ENCODE measurements at regions not wholly inside any gene's neighbourhood (a gene's known extent, or its start where the extent isn't known, plus 50 kb on each side); places are given as distances from the start of the nearest gene placed in this dataset.

- no peaks in the 10 kb centered on the region for H3K36me3 ChIP-seq
- H3K9me3 ChIP-seq (ENCODE audit: low read depth) = no peaks in the 10 kb centered on the region
- TF ChIP-seq CTCF (IDR thresholded peaks at IDR 0.05; ENCODE audit: low read depth, low read length) = no peak
- no peak overlapping the region for H3K4me3 ChIP-seq
- no peaks in the 10 kb centered on the region for H3K4me1 ChIP-seq (ENCODE audit: low read depth)
- H3K27me3 ChIP-seq = no peaks in the 10 kb centered on the region
- DNase-seq (ENCODE audit: low read depth in 1 of 2, low spot score in 1 of 2) = no peak
- H3K27ac ChIP-seq = no peak overlapping the region
Observed at GRCh38 chr22:48658246-48658645, 1169.4 kb downstream of the BRD1 start.

GRCh38 chr22:48654492-48654891 lies 1173.2 kb downstream of the BRD1 start:
- TF ChIP-seq CTCF (IDR thresholded peaks at IDR 0.05; ENCODE audit: low read depth, low read length) = no peak
- H3K4me3 ChIP-seq = no peak overlapping the region
- H3K36me3 ChIP-seq = no peaks in the 10 kb centered on the region
- no peaks in the 10 kb centered on the region for H3K9me3 ChIP-seq (ENCODE audit: low read depth)
- no peaks in the 10 kb centered on the region for H3K27me3 ChIP-seq
- H3K4me1 ChIP-seq (ENCODE audit: low read depth) = no peaks in the 10 kb centered on the region
- no peak overlapping the region for H3K27ac ChIP-seq
- no peak for DNase-seq (ENCODE audit: low read depth in 1 of 2, low spot score in 1 of 2)

GRCh38 chr22:48653929-48654328 lies 1173.7 kb downstream of the BRD1 start:
- Histone ChIP-seq H3K27me3 (no peaks in the 10 kb centered on the region), H3K36me3 (no peaks in the 10 kb centered on the region), H3K4me1 (ENCODE audit: low read depth) (no peaks in the 10 kb centered on the region), H3K9me3 (ENCODE audit: low read depth) (no peaks in the 10 kb centered on the region), H3K27ac (no peak overlapping the region), H3K4me3 (no peak overlapping the region)
- no peak for TF ChIP-seq CTCF (IDR thresholded peaks at IDR 0.05; ENCODE audit: low read depth, low read length)
- DNase-seq (ENCODE audit: low read depth in 1 of 2, low spot score in 1 of 2) = no peak

GRCh38 chr22:48653306-48653705 lies 1174.4 kb downstream of the BRD1 start:
- H3K4me1 ChIP-seq (ENCODE audit: low read depth) = no peaks in the 10 kb centered on the region
- no peaks in the 10 kb centered on the region for H3K9me3 ChIP-seq (ENCODE audit: low read depth)
- H3K4me3 ChIP-seq = no peak overlapping the region
- no peaks in the 10 kb centered on the region for H3K36me3 ChIP-seq
- no peak for DNase-seq (ENCODE audit: low read depth in 1 of 2, low spot score in 1 of 2)
- no peak overlapping the region for H3K27ac ChIP-seq
- no peak for TF ChIP-seq CTCF (IDR thresholded peaks at IDR 0.05; ENCODE audit: low read depth, low read length)
- no peaks in the 10 kb centered on the region for H3K27me3 ChIP-seq

- Histone ChIP-seq H3K27me3 (no peaks in the 10 kb centered on the region), H3K9me3 (ENCODE audit: low read depth) (no peaks in the 10 kb centered on the region), H3K4me1 (ENCODE audit: low read depth) (no peaks in the 10 kb centered on the region), H3K36me3 (no peaks in the 10 kb centered on the region), H3K4me3 (no peak overlapping the region), H3K27ac (no peak overlapping the region)
- TF ChIP-seq CTCF (IDR thresholded peaks at IDR 0.05; ENCODE audit: low read depth, low read length) = no peak
- no peak for DNase-seq (ENCODE audit: low read depth in 1 of 2, low spot score in 1 of 2)
Observed at GRCh38 chr22:48652796-48653195, 1174.9 kb downstream of the BRD1 start.

- no peaks in the 10 kb centered on the region for H3K36me3 ChIP-seq
- TF ChIP-seq CTCF (IDR thresholded peaks at IDR 0.05; ENCODE audit: low read depth, low read length) = no peak
- H3K9me3 ChIP-seq (ENCODE audit: low read depth) = no peaks in the 10 kb centered on the region
- no peak for DNase-seq (ENCODE audit: low read depth in 1 of 2, low spot score in 1 of 2)
- no peaks in the 10 kb centered on the region for H3K27me3 ChIP-seq
- H3K4me1 ChIP-seq (ENCODE audit: low read depth) = no peaks in the 10 kb centered on the region
- H3K4me3 ChIP-seq = no peak overlapping the region
- H3K27ac ChIP-seq = no peak overlapping the region
Observed at GRCh38 chr22:48651981-48652538, 1175.6 kb downstream of the BRD1 start.
